Keratinocyte (primary cell): ENCODE measurements at regions not wholly inside any gene's neighbourhood (a gene's known extent, or its start where the extent isn't known, plus 50 kb on each side); places are given as distances from the start of the nearest gene placed in this dataset.

ENCODE experiments used
- EZH2 ChIP-seq: IDR thresholded peaks from one replicate; pipeline ENCODE4 v1.6.1; 2012; ENCODE audit warnings: inconsistent platforms, mild to moderate bottlenecking, low read length, moderate library complexity
- TF ChIP-seq, protein P1 (sequence below), 3 experiments: IDR thresholded peaks in 1 of 3; conservative IDR thresholded peaks in 1 of 3; optimal IDR thresholded peaks in 1 of 3; 2 replicates in 2 of 3; 3 replicates in 1 of 3; pipeline versions ENCODE3 to v1.5.1; 2011; ENCODE audit warnings: low read length in 3 of 3, mild to moderate bottlenecking in 3 of 3, moderate library complexity in 2 of 3, control low read depth in 1 of 3, inconsistent platforms in 1 of 3; ENCODE audit not compliant: insufficient read depth in 2 of 3; ENCODE audit errors: extremely low read depth in 1 of 3

GRCh38 chr2:64732146-64732545 lies 78.4 kb upstream of the SERTAD2 start:
- TF ChIP-seq EZH2: no peak
- TF ChIP-seq, protein P1, sequence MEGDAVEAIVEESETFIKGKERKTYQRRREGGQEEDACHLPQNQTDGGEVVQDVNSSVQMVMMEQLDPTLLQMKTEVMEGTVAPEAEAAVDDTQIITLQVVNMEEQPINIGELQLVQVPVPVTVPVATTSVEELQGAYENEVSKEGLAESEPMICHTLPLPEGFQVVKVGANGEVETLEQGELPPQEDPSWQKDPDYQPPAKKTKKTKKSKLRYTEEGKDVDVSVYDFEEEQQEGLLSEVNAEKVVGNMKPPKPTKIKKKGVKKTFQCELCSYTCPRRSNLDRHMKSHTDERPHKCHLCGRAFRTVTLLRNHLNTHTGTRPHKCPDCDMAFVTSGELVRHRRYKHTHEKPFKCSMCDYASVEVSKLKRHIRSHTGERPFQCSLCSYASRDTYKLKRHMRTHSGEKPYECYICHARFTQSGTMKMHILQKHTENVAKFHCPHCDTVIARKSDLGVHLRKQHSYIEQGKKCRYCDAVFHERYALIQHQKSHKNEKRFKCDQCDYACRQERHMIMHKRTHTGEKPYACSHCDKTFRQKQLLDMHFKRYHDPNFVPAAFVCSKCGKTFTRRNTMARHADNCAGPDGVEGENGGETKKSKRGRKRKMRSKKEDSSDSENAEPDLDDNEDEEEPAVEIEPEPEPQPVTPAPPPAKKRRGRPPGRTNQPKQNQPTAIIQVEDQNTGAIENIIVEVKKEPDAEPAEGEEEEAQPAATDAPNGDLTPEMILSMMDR (optimal IDR thresholded peaks at IDR 0.05 in 1 of 3, IDR thresholded peaks at IDR 0.05 in 1 of 3, conservative IDR thresholded peaks at IDR 0.05 in 1 of 3; ENCODE audit: extremely low read depth in 1 of 3, insufficient read depth in 2 of 3, low read length in 3 of 3): no peak
